Smooth muscle cell (in vitro differentiated cells): ENCODE measurements at regions not wholly inside any gene's neighbourhood (a gene's known extent, or its start where the extent isn't known, plus 50 kb on each side); places are given as distances from the start of the nearest gene placed in this dataset.
A peak's percentile ranks its signal among the peaks of the same experiment; 100 is the strongest.

Source experiments
- DNase-seq: peaks from one replicate; lab custom pipeline; 2025; ENCODE audit not compliant: unreplicated experiment; lab: John Stamatoyannopoulos, UW
- H2AFZ ChIP-seq: fragments of 200-600 bp; sonication (generic); 2 replicates; pipeline ENCODE4 v1.6.0; 2016; ENCODE audit warnings: antibody characterized with exemption, low read depth, mild to moderate bottlenecking
- H3F3A ChIP-seq: fragments of 200-600 bp; sonication (generic); 2 replicates; pipeline ENCODE4 v1.6.0; 2017; ENCODE audit warnings: antibody characterized with exemption, low read depth
- H3K27ac ChIP-seq: fragments of 200-600 bp; sonication (generic); 2 replicates; pipeline ENCODE4 v1.5.1; 2016; ENCODE audit warnings: low read depth, mild to moderate bottlenecking
- H3K27me3 ChIP-seq: fragments of 200-600 bp; sonication (generic); 2 replicates; pipeline ENCODE4 v1.6.1; 2016; ENCODE audit warnings: low read depth, mild to moderate bottlenecking
- H3K36me3 ChIP-seq: fragments of 200-600 bp; sonication (generic); 2 replicates; pipeline ENCODE4 v1.5.1; 2016; ENCODE audit warnings: low read depth
- H3K4me1 ChIP-seq: fragments of 200-600 bp; sonication (generic); 2 replicates; pipeline ENCODE4 v1.5.1; 2016; ENCODE audit warnings: low read depth
- H3K4me2 ChIP-seq: fragments of 200-600 bp; sonication (generic); 2 replicates; pipeline ENCODE4 v1.6.0; 2016; ENCODE audit warnings: mild to moderate bottlenecking
- H3K4me3 ChIP-seq: fragments of 200-600 bp; sonication (generic); 2 replicates; pipeline ENCODE4 v1.5.1; 2016; ENCODE audit warnings: mild to moderate bottlenecking
- H3K79me2 ChIP-seq: fragments of 200-600 bp; sonication (generic); 2 replicates; pipeline ENCODE4 v1.6.0; 2016; ENCODE audit warnings: low read depth, mild to moderate bottlenecking
- H3K9ac ChIP-seq: fragments of 200-600 bp; sonication (generic); 2 replicates; pipeline ENCODE4 v1.6.0; 2016; ENCODE audit warnings: low read depth
- H3K9me3 ChIP-seq: fragments of 200-600 bp; sonication (generic); replicated peaks from 2 replicates; pipeline ENCODE4 v1.5.1; 2016; ENCODE audit warnings: low read depth
- H4K20me1 ChIP-seq: fragments of 200-600 bp; sonication (generic); 2 replicates; pipeline ENCODE4 v1.6.0; 2016; ENCODE audit warnings: low read depth
- WGBS: methylation state at CpG from one replicate; pipeline ENCODE4 v1.1.7; 2016; ENCODE audit warnings: low lambda C conversion rate; 5-methylcytosine and 5-hydroxymethylcytosine counted together
- TF ChIP-seq, protein P1 (sequence below): fragments of 200-600 bp; sonication (generic); IDR thresholded peaks from 2 replicates; pipeline ENCODE4 v1.5.1; 2017; ENCODE audit warnings: borderline replicate concordance, mild to moderate bottlenecking, antibody characterized with exemption; ENCODE audit not compliant: insufficient read depth, poor library complexity, severe bottlenecking

DNA sequence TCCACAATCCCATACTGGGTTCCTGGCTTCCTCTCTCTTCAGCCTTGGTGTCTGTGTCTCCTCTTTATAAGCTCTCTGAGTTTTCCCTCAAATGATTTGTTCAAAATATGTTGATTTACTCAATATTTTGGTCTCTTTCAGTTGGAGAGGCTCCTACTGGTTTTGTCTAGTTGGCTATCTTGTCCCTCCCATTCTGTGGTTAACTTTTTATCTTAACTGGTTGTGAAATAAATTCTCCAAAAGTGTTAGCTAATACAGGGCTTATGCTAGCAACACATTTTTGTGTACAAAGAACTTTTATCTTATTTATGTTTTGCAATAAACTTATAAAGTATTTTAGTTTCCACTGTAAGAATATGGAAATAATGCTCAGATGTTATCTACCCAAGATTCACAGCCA lies 200.9 kb downstream of the AASDHPPT start:
- Histone ChIP-seq H3K27me3 (peaks cover 6% of the 10 kb centered on the region), H3K4me2 (peak overlapping the region; percentile 46), H3K27ac (no peak overlapping the region), H3F3A (no peaks in the 10 kb centered on the region), H2AFZ (no peak overlapping the region), H3K9me3 (no peaks in the 10 kb centered on the region), H3K36me3 (no peaks in the 10 kb centered on the region), H4K20me1 (no peaks in the 10 kb centered on the region), H3K4me1 (peaks cover 9% of the 10 kb centered on the region), H3K79me2 (no peaks in the 10 kb centered on the region), H3K4me3 (no peak overlapping the region), H3K9ac (no peak overlapping the region)
- DNase-seq, result no peak
- TF ChIP-seq, protein P1, sequence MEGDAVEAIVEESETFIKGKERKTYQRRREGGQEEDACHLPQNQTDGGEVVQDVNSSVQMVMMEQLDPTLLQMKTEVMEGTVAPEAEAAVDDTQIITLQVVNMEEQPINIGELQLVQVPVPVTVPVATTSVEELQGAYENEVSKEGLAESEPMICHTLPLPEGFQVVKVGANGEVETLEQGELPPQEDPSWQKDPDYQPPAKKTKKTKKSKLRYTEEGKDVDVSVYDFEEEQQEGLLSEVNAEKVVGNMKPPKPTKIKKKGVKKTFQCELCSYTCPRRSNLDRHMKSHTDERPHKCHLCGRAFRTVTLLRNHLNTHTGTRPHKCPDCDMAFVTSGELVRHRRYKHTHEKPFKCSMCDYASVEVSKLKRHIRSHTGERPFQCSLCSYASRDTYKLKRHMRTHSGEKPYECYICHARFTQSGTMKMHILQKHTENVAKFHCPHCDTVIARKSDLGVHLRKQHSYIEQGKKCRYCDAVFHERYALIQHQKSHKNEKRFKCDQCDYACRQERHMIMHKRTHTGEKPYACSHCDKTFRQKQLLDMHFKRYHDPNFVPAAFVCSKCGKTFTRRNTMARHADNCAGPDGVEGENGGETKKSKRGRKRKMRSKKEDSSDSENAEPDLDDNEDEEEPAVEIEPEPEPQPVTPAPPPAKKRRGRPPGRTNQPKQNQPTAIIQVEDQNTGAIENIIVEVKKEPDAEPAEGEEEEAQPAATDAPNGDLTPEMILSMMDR, result no peak

DNA sequence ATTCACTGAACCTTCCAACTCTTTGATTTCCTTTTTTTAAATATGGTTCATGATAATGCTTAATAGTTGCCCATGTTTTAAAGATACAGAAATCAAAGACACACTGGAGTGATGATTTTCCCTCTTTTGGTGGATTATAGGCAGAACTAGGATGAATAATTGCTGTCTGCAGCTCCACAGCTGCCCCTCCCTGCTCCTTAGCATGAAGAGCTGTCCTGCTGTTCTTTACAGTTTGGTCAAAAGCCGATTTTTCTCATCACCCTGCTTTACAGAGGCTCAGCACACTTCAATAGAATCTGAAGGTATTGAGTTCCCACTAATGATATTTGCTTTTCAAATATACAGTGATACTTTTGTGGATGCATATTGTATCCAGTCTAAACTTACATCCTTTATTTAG lies 202.6 kb downstream of the AASDHPPT start:
- Histone ChIP-seq H4K20me1 (no peaks in the 10 kb centered on the region), H3K79me2 (no peaks in the 10 kb centered on the region), H3K9me3 (no peaks in the 10 kb centered on the region), H3K9ac (no peak overlapping the region), H3K27ac (no peak overlapping the region), H3K36me3 (no peaks in the 10 kb centered on the region), H3K27me3 (no peaks in the 10 kb centered on the region), H3K4me2 (peak overlapping the region; percentile 6), H3K4me1 (peaks cover 9% of the 10 kb centered on the region), H2AFZ (peak overlapping the region; percentile 37), H3K4me3 (no peak overlapping the region), H3F3A (no peaks in the 10 kb centered on the region)
- TF ChIP-seq, protein P1, result no peak
- DNase-seq, result no peak
- 61% methylated on average over 1 of the region's 1 CpG for whole genome bisulfite sequencing

DNA sequence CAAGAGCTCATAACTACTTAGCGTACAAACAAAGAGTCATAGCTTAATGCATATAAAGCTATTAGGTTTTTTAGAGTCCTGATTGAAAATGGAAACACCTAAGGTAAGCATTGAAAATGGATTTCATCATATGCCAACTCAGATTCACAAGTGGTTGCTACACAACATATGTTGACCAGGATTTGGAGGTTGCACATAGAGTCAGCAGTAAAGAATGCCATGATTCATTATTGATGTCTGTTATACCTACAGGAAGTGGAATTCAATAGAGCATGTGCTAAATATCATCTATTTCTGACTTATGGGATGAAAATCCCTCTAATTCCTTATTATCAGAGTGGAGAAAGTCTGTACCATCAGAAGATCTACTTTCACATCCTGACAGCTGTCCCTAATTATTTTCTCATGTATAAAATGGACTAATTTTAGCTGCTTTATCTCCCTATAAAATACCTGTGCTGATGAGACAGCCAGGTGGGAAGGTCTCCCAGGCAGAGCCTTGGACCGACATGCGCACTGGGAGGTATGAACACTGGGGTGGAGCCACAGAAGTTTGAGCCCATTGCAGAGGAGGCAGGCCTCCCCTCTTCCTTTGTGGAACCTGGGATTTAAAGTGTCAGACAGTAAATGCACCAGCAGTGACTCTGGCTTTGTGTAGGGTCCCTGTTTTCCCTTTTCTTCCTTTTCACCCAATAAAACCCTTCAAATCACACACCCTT lies 204.2 kb downstream of the AASDHPPT start:
- H3K9me3 ChIP-seq, result no peaks in the 10 kb centered on the region
- peaks cover 11% of the 10 kb centered on the region for H3K4me1 ChIP-seq

More for the DNA sequence above, 204.2 kb downstream of the AASDHPPT start:
- Histone ChIP-seq H3K27ac (peak overlapping the region; percentile 70), H4K20me1 (no peaks in the 10 kb centered on the region), H3K9ac (peak overlapping the region; percentile 66), H2AFZ (no peak overlapping the region), H3K79me2 (no peaks in the 10 kb centered on the region), H3K4me2 (peak overlapping the region; percentile 9), H3K4me3 (no peak overlapping the region), H3F3A (no peaks in the 10 kb centered on the region), H3K36me3 (no peaks in the 10 kb centered on the region), H3K27me3 (no peaks in the 10 kb centered on the region)
- WGBS, result 95% methylated on average over 3 of the region's 3 CpGs
- TF ChIP-seq, protein P1, result no peak
- no peak for DNase-seq
